ENCODE measurements at regions not wholly inside any gene's neighbourhood (a gene's known extent, or its start where the extent isn't known, plus 50 kb on each side); places are given as distances from the start of the nearest gene placed in this dataset.

GRCh38 chr15:79602731-79603130 is 170.6 kb downstream of the MINAR1 start:
- peaks cover 20% of the 10 kb centered on the region for H3K27me3 ChIP-seq (ENCODE audit: low read depth)
- no peak overlapping the region for H3K27ac ChIP-seq (replicated peaks)
- intact Hi-C loops (cut with micrococcal nuclease), result no loop called here
- H3K4me3 ChIP-seq, result no peak overlapping the region
- no peak for DNase-seq
- no peaks in the 10 kb centered on the region for H3K36me3 ChIP-seq
- TF ChIP-seq CTCF (IDR thresholded peaks at IDR 0.05; ENCODE audit: borderline replicate concordance), result no peak
- H3K9me3 ChIP-seq (replicated peaks), result no peaks in the 10 kb centered on the region
- H3K4me1 ChIP-seq, result peaks cover 7% of the 10 kb centered on the region

GRCh38 chr15:79606831-79607355 is 174.8 kb downstream of the MINAR1 start:
- H3K36me3 ChIP-seq, result no peaks in the 10 kb centered on the region
- intact Hi-C loops (cut with micrococcal nuclease), result no loop called here
- no peak overlapping the region for H3K4me3 ChIP-seq
- H3K27ac ChIP-seq (replicated peaks), result no peak overlapping the region
- H3K4me1 ChIP-seq, result peaks cover 7% of the 10 kb centered on the region
- TF ChIP-seq CTCF (IDR thresholded peaks at IDR 0.05; ENCODE audit: borderline replicate concordance), result no peak
- H3K9me3 ChIP-seq (replicated peaks), result no peaks in the 10 kb centered on the region
- H3K27me3 ChIP-seq (ENCODE audit: low read depth), result peaks cover 30% of the 10 kb centered on the region
- no peak for DNase-seq

GRCh38 chr15:79608066-79608864 is 176.1 kb downstream of the MINAR1 start:
- no peak for DNase-seq
- TF ChIP-seq CTCF (IDR thresholded peaks at IDR 0.05; ENCODE audit: borderline replicate concordance), result no peak
- Histone ChIP-seq H3K4me3 (no peak overlapping the region), H3K9me3 (replicated peaks) (no peaks in the 10 kb centered on the region), H3K4me1 (no peaks in the 10 kb centered on the region), H3K27me3 (ENCODE audit: low read depth) (peaks cover 40% of the 10 kb centered on the region), H3K27ac (replicated peaks) (no peak overlapping the region), H3K36me3 (no peaks in the 10 kb centered on the region)
- intact Hi-C loops (cut with micrococcal nuclease), result no loop called here

- intact Hi-C loops (cut with micrococcal nuclease), result no loop called here
- H3K27ac ChIP-seq (replicated peaks), result no peak overlapping the region
- H3K36me3 ChIP-seq, result no peaks in the 10 kb centered on the region
- no peak for TF ChIP-seq CTCF (IDR thresholded peaks at IDR 0.05; ENCODE audit: borderline replicate concordance)
- peaks cover 39% of the 10 kb centered on the region for H3K27me3 ChIP-seq (ENCODE audit: low read depth)
- H3K4me1 ChIP-seq, result no peaks in the 10 kb centered on the region
- no peak for DNase-seq
- no peaks in the 10 kb centered on the region for H3K9me3 ChIP-seq (replicated peaks)
- no peak overlapping the region for H3K4me3 ChIP-seq
These were observed 177.4 kb downstream of the MINAR1 start for GRCh38 chr15:79609506-79609905.

- TF ChIP-seq CTCF (IDR thresholded peaks at IDR 0.05; ENCODE audit: borderline replicate concordance), result no peak
- H3K4me3 ChIP-seq, result no peak overlapping the region
- no peak for DNase-seq
- no peaks in the 10 kb centered on the region for H3K36me3 ChIP-seq
- H3K4me1 ChIP-seq, result no peaks in the 10 kb centered on the region
- H3K27ac ChIP-seq (replicated peaks), result no peak overlapping the region
- intact Hi-C loops (cut with micrococcal nuclease), result no loop called here
- no peaks in the 10 kb centered on the region for H3K9me3 ChIP-seq (replicated peaks)
- peaks cover 39% of the 10 kb centered on the region for H3K27me3 ChIP-seq (ENCODE audit: low read depth)
These were observed 177.9 kb downstream of the MINAR1 start for GRCh38 chr15:79610021-79610420.
